Heart left ventricle (tissue), 16 donors: ENCODE measurements at regions not wholly inside any gene's neighbourhood (a gene's known extent, or its start where the extent isn't known, plus 50 kb on each side); places are given as distances from the start of the nearest gene placed in this dataset.

Source experiments
- ATAC-seq, 4 donors: fragments of 200-7000 bp; cut with Tn5 transposase; one replicate each; pipeline ENCODE4 v1.9.1; 2020 to 2022; ENCODE audit warnings: moderate library complexity in 4 of 4, mild to moderate bottlenecking in 3 of 4, moderate number of reproducible peaks in 1 of 4
- DNase-seq, 5 donors: peaks; one replicate each; pipeline ENCODE4 v3.0.0-alpha.2; 2020
- H3K27ac ChIP-seq, 12 donors: fragments of 200-600 bp; sonication (generic) in 4 of 12; one replicate each; pipeline versions ENCODE4 v1.5.0 to v1.8.0; 2016 to 2022; ENCODE audit warnings: mild to moderate bottlenecking in 2 of 12
- H3K27me3 ChIP-seq, 9 donors: fragments of 200-600 bp; sonication (generic) in 2 of 9; one replicate each; pipeline versions ENCODE4 v1.5.1 to v1.8.0; 2016 to 2022; ENCODE audit warnings: mild to moderate bottlenecking in 3 of 9
- H3K36me3 ChIP-seq, 9 donors: fragments of 200-600 bp; sonication (generic) in 2 of 9; one replicate each; pipeline versions ENCODE4 v1.5.0 to v1.8.0; 2018 to 2022; ENCODE audit warnings: mild to moderate bottlenecking in 2 of 9
- H3K4me1 ChIP-seq, 12 donors: fragments of 200-600 bp; sonication (generic) in 4 of 12; one replicate each; pipeline versions ENCODE4 v1.5.0 to v1.8.0; 2016 to 2022; ENCODE audit warnings: mild to moderate bottlenecking in 3 of 12
- H3K4me3 ChIP-seq, 12 donors: fragments of 200-600 bp; sonication (generic) in 4 of 12; one replicate each; pipeline versions ENCODE4 v1.5.0 to v1.8.0; 2017 to 2022; ENCODE audit warnings: mild to moderate bottlenecking in 9 of 12, moderate library complexity in 4 of 12
- H3K9me3 ChIP-seq, 12 donors: fragments of 200-600 bp; sonication (generic) in 4 of 12; one replicate each; pipeline versions ENCODE4 v1.5.0 to v1.8.0; 2016 to 2022; ENCODE audit warnings: mild to moderate bottlenecking in 1 of 12
- POLR2A ChIP-seq, 2 donors: fragments of 450-650 bp; IDR thresholded peaks; one replicate each; pipeline ENCODE4 v1.6.1; 2017; ENCODE audit warnings: antibody characterized with exemption in 2 of 2, mild to moderate bottlenecking in 2 of 2, moderate library complexity in 2 of 2
- WGBS, 4 donors: extraction: QIAGEN DNeasy Blood & Tissue Kit in 2 of 4; methylation state at CpG; one replicate each; pipeline versions ENCODE4 v1.1.5 to v1.1.7; 2013 to 2018; 5-methylcytosine and 5-hydroxymethylcytosine counted together
- intact Hi-C, 10 donors: fragments of 100-400 bp; cut with DNase I; formaldehyde crosslinking; loops; one replicate each; pipeline versions ENCODE4 v1.11.1 to v1.14.2; 2022
- TF ChIP-seq, protein P1 (sequence below), 12 donors: fragments of 200-600 bp; sonication (generic) in 4 of 12; IDR thresholded peaks; one replicate each; pipeline versions ENCODE4 v1.5.0 to v1.8.0; 2018 to 2022; ENCODE audit warnings: antibody characterized with exemption in 12 of 12, mild to moderate bottlenecking in 5 of 12
- donor health status: ischemic (EF 13 %, LVEDD 7.1; RV severe dilation, severe dysfunction).
- donor health status: healthy with polysubstance abuse.
- donor health status: DM: no; HTN: yes; CAD: no.
- donor health status: DM: no; HTN: no; CAD: no.
- donor health status: ischemic (EF 25% LVEDD 6.9; RV normal size, moderate dysfunction).
- donor health status: ischemic (EF 25% LVEDD 5.7; RV mildly dilated, moderate dysfunction).
- donor health status: healthy.
- donor health status: DM: yes; HTN: yes; CAD: no.
- donor health status: ischemic (EF 35%, LVEDD 5.7; RV mildly dilated, moderate dysfunction).
- donor health status: nonischemic (EF 11% LVEDD 7.7; RV severe dilation, severe dysfunction).
- donor health status: DM: yes; HTN: yes; CAD: no.
- donor health status: PGD.
- donor health status: ischemic (EF 29% LVEDD 5.4; RV normal size, mild dysfunction).
- donor health status: nonischemic (EF 23%, LVEDD 6.1; RV moderate dilation, normal function).

DNA sequence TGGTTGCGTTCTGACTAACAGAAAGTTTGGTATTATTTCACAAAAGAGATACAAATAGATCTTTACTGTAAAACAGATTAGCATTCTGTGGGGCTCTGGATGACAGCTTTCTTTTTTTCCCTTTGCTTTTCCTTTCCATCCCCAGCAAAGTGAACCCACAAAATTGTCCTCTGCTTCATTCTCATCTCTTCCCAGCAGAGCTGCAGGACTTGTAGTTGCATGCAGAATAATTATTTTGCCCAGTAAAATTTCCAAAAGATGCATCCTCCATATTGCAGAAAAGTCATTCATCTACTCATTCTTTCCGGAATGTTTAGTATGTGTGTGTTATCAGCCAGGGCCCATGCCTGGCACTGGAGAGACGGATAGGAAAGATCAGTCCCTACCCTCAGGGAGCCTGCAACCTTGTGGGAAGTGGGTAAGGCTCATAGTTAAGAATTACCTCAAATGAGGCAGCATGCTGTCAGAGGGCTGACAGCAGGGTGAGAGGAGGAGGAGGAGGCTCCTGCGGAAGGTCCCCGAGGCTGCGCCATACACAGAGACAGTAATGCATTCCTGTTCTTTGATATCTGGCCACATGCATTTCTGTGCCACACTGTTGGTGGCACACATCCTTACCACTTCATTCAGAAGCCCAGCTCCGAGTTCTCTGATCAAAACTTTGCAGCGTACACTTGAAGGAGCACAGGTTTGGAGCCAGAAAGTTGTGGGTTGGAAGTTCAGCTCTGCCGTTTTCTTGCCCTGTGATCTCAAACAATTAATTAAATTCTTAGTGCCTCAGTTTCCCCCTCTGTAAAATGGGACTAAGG is 225.4 kb downstream of the MYCN start:
- Histone ChIP-seq H3K36me3 (no peaks in the 10 kb centered on the region), H3K4me1 (no peaks in the 10 kb centered on the region), H3K4me3 (no peak overlapping the region), H3K9me3 (no peaks in the 10 kb centered on the region), H3K27ac (no peak overlapping the region), H3K27me3 (peaks cover 0 to 18% (median 0%) of the 10 kb centered on the region in 9 donors)
- ATAC-seq = no peak
- intact Hi-C loops = no loop called here
- 80 to 87% (median 83%) methylated on average over 6 to 9 of the region's 9 CpGs for WGBS, 4 donors
- TF ChIP-seq, protein P1, sequence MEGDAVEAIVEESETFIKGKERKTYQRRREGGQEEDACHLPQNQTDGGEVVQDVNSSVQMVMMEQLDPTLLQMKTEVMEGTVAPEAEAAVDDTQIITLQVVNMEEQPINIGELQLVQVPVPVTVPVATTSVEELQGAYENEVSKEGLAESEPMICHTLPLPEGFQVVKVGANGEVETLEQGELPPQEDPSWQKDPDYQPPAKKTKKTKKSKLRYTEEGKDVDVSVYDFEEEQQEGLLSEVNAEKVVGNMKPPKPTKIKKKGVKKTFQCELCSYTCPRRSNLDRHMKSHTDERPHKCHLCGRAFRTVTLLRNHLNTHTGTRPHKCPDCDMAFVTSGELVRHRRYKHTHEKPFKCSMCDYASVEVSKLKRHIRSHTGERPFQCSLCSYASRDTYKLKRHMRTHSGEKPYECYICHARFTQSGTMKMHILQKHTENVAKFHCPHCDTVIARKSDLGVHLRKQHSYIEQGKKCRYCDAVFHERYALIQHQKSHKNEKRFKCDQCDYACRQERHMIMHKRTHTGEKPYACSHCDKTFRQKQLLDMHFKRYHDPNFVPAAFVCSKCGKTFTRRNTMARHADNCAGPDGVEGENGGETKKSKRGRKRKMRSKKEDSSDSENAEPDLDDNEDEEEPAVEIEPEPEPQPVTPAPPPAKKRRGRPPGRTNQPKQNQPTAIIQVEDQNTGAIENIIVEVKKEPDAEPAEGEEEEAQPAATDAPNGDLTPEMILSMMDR (IDR thresholded peaks at IDR 0.05) = no peak
- no peak for TF ChIP-seq POLR2A (IDR thresholded peaks at IDR 0.05)
- DNase-seq = no peak

DNA sequence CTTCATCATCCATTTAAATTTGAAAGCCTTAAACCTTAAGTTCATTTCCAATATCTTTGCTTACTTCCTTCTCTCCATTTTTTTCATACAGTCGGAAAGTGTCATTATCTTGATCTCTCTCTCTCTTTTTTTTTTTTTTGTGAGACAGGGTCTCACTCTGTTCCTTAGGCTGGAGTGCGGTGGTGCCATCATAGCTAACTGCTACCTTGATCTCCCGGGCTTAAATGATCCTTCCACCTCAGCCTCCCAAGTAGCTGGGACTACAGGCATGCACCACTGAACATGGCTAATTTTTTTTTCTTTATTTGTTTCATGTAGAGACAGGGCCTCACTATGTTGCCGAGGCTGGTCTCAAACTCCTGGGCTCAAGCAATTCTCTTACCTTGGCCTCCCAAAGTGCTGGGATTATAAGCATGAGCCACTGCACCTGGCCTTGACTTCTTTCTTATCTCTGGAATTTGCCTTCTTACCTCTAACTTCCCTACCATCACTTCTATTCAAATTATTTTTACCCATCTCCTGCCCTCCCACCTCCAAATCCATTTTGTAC is 222.2 kb downstream of the MYCN start:
- no peak overlapping the region for H3K27ac ChIP-seq
- ATAC-seq (no peak), DNase-seq (no peak)
- H3K27me3 ChIP-seq = peaks cover 0 to 13% (median 0%) of the 10 kb centered on the region in 9 donors
- H3K4me3 ChIP-seq = no peak overlapping the region
- intact Hi-C loops = no loop called here
- H3K9me3 ChIP-seq = no peaks in the 10 kb centered on the region
- H3K4me1 ChIP-seq = no peaks in the 10 kb centered on the region
- WGBS, 4 donors = 81 to 94% (median 91%) methylated on average over 4 of the region's 4 CpGs
- TF ChIP-seq POLR2A (IDR thresholded peaks at IDR 0.05) = no peak
- TF ChIP-seq, protein P1 (IDR thresholded peaks at IDR 0.05) = no peak
- no peaks in the 10 kb centered on the region for H3K36me3 ChIP-seq

DNA sequence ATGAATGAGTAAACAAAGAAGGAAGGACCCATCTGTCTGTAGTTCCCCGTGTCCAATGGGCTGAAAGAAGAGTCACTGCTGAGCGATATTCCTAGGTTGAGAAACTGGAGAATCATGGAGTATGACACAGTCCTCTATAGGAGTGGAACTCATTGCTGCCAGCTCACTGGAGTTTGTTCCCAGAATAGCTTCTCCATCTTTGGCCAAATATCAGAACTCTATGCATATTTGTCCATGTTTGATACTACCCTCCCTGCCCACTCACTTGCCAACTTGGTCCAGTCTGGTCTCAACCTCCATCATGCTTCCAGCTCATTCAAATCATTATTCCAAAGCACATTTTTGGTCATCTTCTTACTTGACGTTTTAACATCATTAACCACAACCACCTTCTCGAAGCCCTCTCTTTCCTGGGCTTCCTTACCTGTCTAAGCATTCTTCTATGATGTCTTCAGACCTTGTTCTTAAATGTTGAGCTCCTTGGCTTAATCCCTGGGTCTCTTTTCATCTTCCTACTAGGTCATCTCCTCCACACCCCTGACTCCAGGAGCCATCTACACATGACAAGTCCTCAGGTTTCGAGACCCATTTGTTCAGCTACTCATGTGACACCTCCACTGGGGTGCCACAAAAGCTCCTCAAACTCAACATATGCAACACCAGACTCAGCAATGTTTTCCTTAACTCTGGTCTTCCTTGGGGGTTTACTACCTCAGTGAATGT is 221.6 kb downstream of the MYCN start:
- H3K9me3 ChIP-seq = no peaks in the 10 kb centered on the region
- no peak overlapping the region for H3K27ac ChIP-seq
- H3K4me1 ChIP-seq = no peaks in the 10 kb centered on the region
- TF ChIP-seq, protein P1 (IDR thresholded peaks at IDR 0.05) = no peak
- TF ChIP-seq POLR2A (IDR thresholded peaks at IDR 0.05) = no peak
- ATAC-seq = no peak
- DNase-seq = no peak
- intact Hi-C loops = no loop called here
- 89 to 93% (median 90%) methylated on average over 5 of the region's 5 CpGs for WGBS, 4 donors
- H3K4me3 ChIP-seq = no peak overlapping the region
- no peaks in the 10 kb centered on the region for H3K36me3 ChIP-seq
- peaks cover 0 to 12% (median 0%) of the 10 kb centered on the region in 9 donors for H3K27me3 ChIP-seq

DNA sequence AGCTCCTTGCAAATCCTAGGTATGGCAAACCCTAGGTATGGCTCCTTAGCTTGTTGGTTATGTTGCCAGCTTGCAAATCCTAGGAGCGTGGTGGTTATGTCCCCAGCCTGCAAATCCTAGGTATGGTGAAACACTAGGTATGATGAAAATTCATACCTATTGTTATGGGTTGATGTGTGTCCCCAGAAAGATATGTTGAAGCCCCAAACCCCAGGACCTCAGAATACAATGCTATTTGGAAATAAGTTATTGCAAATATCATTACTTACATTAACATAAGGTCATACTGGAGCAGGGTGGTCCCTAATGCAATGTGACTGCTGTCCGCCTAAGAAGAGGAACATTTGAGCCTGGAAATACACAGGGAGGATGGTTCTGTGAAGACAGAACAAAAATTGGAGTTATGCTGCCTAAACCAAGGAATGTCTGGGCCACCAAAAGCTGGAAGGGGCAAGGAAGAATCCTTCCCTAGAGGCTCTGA is 220.8 kb downstream of the MYCN start:
- Histone ChIP-seq H3K27ac (no peak overlapping the region), H3K36me3 (no peaks in the 10 kb centered on the region), H3K4me1 (no peaks in the 10 kb centered on the region), H3K9me3 (no peaks in the 10 kb centered on the region), H3K27me3 (peaks cover 0 to 4% (median 0%) of the 10 kb centered on the region in 9 donors), H3K4me3 (no peak overlapping the region)
- 44 to 50% (median 47%) methylated on average over 2 of the region's 2 CpGs for WGBS, 4 donors
- no peak for ATAC-seq
- no peak for DNase-seq
- TF ChIP-seq, protein P1 (IDR thresholded peaks at IDR 0.05) = no peak
- no peak for TF ChIP-seq POLR2A (IDR thresholded peaks at IDR 0.05)
- intact Hi-C loops = no loop called here
